Mesenchymal stem cell (in vitro differentiated cells and primary cell): ENCODE measurements at regions not wholly inside any gene's neighbourhood (a gene's known extent, or its start where the extent isn't known, plus 50 kb on each side); places are given as distances from the start of the nearest gene placed in this dataset.
"Not testable (repeated sequence)": the region's sequence is repeated elsewhere in the genome, so short reads cannot be mapped to it uniquely, and the experiment has no call there.

ENCODE experiments used
- DNase-seq: peaks from one replicate; pipeline ENCODE4 v3.0.0-alpha.2; 2013
- H2AFZ ChIP-seq: one replicate; pipeline ENCODE4 v1.6.1; 2013; ENCODE audit warnings: low read depth, mild to moderate bottlenecking, control low read depth, inconsistent platforms, low read length, moderate library complexity
- H2AK5ac ChIP-seq: 2 replicates; pipeline ENCODE4 v1.6.1; 2013; ENCODE audit warnings: low read length, moderate library complexity, mild to moderate bottlenecking, inconsistent platforms; ENCODE audit not compliant: severe bottlenecking
- H2BK120ac ChIP-seq: one replicate; pipeline ENCODE4 v1.6.1; 2013; ENCODE audit warnings: low read depth, mild to moderate bottlenecking, inconsistent platforms, low read length, moderate library complexity
- H2BK12ac ChIP-seq, 2 experiments: one replicate each; pipeline ENCODE4 v1.6.1; 2013; ENCODE audit warnings: inconsistent platforms in 2 of 2, low read length in 2 of 2, mild to moderate bottlenecking in 2 of 2, moderate library complexity in 2 of 2, control low read depth in 1 of 2
- H2BK15ac ChIP-seq: one replicate; pipeline ENCODE4 v1.6.1; 2013; ENCODE audit warnings: mild to moderate bottlenecking, low read depth, inconsistent platforms; ENCODE audit not compliant: poor library complexity, severe bottlenecking
- H2BK5ac ChIP-seq: 2 replicates; pipeline ENCODE4 v1.6.1; 2013; ENCODE audit warnings: low read depth, mild to moderate bottlenecking, low read length, control low read depth, inconsistent platforms; ENCODE audit not compliant: poor library complexity, severe bottlenecking
- H3K14ac ChIP-seq, 2 experiments: one replicate each; pipeline ENCODE4 v1.6.1; 2013; ENCODE audit warnings: inconsistent platforms in 2 of 2, low read length in 2 of 2, control low read depth in 1 of 2, mild to moderate bottlenecking in 1 of 2, moderate library complexity in 1 of 2
- H3K18ac ChIP-seq, 2 experiments: one replicate each; pipeline ENCODE4 v1.6.1; 2013; ENCODE audit warnings: inconsistent platforms in 2 of 2, low read length in 2 of 2, control low read depth in 1 of 2, low read depth in 1 of 2, mild to moderate bottlenecking in 1 of 2
- H3K23ac ChIP-seq, 2 experiments: one replicate each; pipeline ENCODE4 v1.6.1; 2013; ENCODE audit warnings: inconsistent platforms in 2 of 2, low read length in 2 of 2, mild to moderate bottlenecking in 2 of 2, moderate library complexity in 2 of 2, control low read depth in 1 of 2
- H3K27ac ChIP-seq: 2 replicates; pipeline ENCODE4 v1.5.1; 2013; ENCODE audit warnings: mild to moderate bottlenecking, moderate library complexity, low read length, control low read depth, inconsistent platforms; ENCODE audit not compliant: poor library complexity, severe bottlenecking
- H3K27me3 ChIP-seq, 2 experiments: 2 replicates each; pipeline versions ENCODE4 v1.6.1 to v1.7.0; 2013; ENCODE audit warnings: low read length in 2 of 2, mild to moderate bottlenecking in 2 of 2, moderate library complexity in 2 of 2, control low read depth in 1 of 2, inconsistent platforms in 1 of 2; ENCODE audit not compliant: control insufficient read depth in 1 of 2, insufficient read depth in 1 of 2
- H3K36me3 ChIP-seq, 2 experiments: 2 replicates each; pipeline versions ENCODE4 v1.6.1 to v1.7.0; 2013; ENCODE audit warnings: low read length in 2 of 2, control low read depth in 1 of 2, inconsistent platforms in 1 of 2, low read depth in 1 of 2, mild to moderate bottlenecking in 1 of 2; ENCODE audit not compliant: insufficient read depth in 2 of 2, control insufficient read depth in 1 of 2
- H3K4ac ChIP-seq, 2 experiments: one replicate each; pipeline ENCODE4 v1.6.1; 2013; ENCODE audit warnings: inconsistent platforms in 2 of 2, low read length in 2 of 2, mild to moderate bottlenecking in 2 of 2, moderate library complexity in 2 of 2, control low read depth in 1 of 2, low read depth in 1 of 2
- H3K4me1 ChIP-seq: 2 replicates; pipeline ENCODE4 v1.6.1; 2013; ENCODE audit warnings: low read depth, low read length, control low read depth; ENCODE audit not compliant: control insufficient read depth, insufficient read depth
- H3K4me2 ChIP-seq: 2 replicates; pipeline ENCODE4 v1.6.1; 2013; ENCODE audit warnings: low read length, mild to moderate bottlenecking, inconsistent platforms; ENCODE audit not compliant: poor library complexity, severe bottlenecking
- H3K4me3 ChIP-seq, 2 experiments: 2 replicates each; pipeline versions ENCODE4 v1.5.1 to v1.7.0; 2013; ENCODE audit warnings: low read length in 2 of 2, mild to moderate bottlenecking in 2 of 2, control low read depth in 1 of 2, low read depth in 1 of 2; ENCODE audit not compliant: insufficient read depth in 1 of 2
- H3K79me1 ChIP-seq: replicated peaks from 2 replicates; pipeline ENCODE4 v1.6.1; 2013; ENCODE audit warnings: mild to moderate bottlenecking, control low read depth, low read length, inconsistent platforms; ENCODE audit not compliant: poor library complexity, severe bottlenecking
- H3K9ac ChIP-seq: 2 replicates; pipeline ENCODE4 v1.7.0; 2013; ENCODE audit warnings: mild to moderate bottlenecking, low read length, moderate library complexity
- H3K9me3 ChIP-seq: 2 replicates; pipeline ENCODE4 v1.7.0; 2013; ENCODE audit warnings: mild to moderate bottlenecking, low read length; ENCODE audit not compliant: control insufficient read depth
- H4K8ac ChIP-seq: one replicate; pipeline ENCODE4 v1.6.1; 2013; ENCODE audit warnings: inconsistent platforms, mild to moderate bottlenecking, low read length, moderate library complexity
- H4K91ac ChIP-seq: one replicate; pipeline ENCODE4 v1.6.1; 2013; ENCODE audit warnings: mild to moderate bottlenecking, low read length, inconsistent platforms
- WGBS: methylation state at CpG from one replicate; pipeline ENCODE4 v1.1.7; 2013; ENCODE audit warnings: mixed read lengths; 5-methylcytosine and 5-hydroxymethylcytosine counted together

DNA sequence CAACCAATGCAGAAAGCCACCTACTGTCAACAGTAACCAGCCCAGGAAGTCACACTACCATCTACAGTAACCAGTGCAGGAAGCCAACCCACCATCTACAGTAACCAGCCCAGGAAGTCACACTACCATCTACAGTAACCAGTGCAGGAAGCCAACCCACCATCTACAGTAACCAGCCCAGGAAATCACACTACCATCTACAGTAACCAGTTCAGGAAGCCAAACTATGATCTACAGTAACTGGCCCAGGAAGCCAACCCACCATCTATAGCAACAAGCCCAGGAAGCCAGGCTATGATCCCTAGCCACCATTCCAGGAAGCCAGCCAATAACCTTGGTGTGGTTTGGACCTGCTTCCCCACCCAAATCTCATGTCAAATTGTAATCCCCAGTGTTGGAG is 97.4 kb upstream of the APCDD1 start:
- not testable (repeated sequence) for H2AK5ac ChIP-seq, H2BK120ac ChIP-seq, H3K9me3 ChIP-seq, H4K8ac ChIP-seq, H3K36me3 ChIP-seq, H3K4me1 ChIP-seq, H3K23ac ChIP-seq, DNase-seq, H3K18ac ChIP-seq, H3K79me1 ChIP-seq, H2BK12ac ChIP-seq, H3K4me3 ChIP-seq, H3K27me3 ChIP-seq, H3K27ac ChIP-seq, H3K4ac ChIP-seq, H3K4me2 ChIP-seq, H4K91ac ChIP-seq, H2BK15ac ChIP-seq, H2BK5ac ChIP-seq, H2AFZ ChIP-seq, H3K9ac ChIP-seq
- peak overlapping the region in 1 of 2 experiments; percentile 57 for H3K14ac ChIP-seq

DNA sequence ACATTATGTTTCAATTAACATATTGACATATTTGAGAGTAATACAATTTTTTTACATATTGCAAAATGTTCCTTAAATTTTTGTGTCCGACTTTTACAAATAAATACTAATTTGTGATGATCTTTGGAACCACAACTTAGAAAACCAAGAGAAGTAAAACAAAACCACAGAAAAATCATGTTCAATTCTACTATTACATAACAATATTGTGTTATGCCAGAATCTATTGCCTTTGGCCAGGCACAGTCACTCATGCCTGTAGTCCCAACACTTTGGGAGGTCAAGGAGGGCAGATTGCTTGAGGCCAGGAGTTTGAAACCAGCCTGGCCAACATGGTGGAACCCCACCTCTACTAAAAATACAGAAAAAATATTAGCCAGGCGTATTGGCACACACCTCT is 92.8 kb upstream of the APCDD1 start:
- peaks cover 9% of the 10 kb centered on the region for H3K9me3 ChIP-seq
- no peak overlapping the region for H3K14ac ChIP-seq
- no peaks in the 10 kb centered on the region for H3K4me1 ChIP-seq
- no peak overlapping the region for H3K4ac ChIP-seq
- no peak overlapping the region for H2AK5ac ChIP-seq
- H3K27ac ChIP-seq: no peak overlapping the region
- H2BK5ac ChIP-seq: no peak overlapping the region
- peaks cover 0 to under 1% of the 10 kb centered on the region in 2 experiments for H3K27me3 ChIP-seq
- no peak overlapping the region for H2BK12ac ChIP-seq
- WGBS: 100% methylated on average over 1 of the region's 2 CpGs
- no peak overlapping the region for H3K4me3 ChIP-seq
- no peak overlapping the region for H4K91ac ChIP-seq
- DNase-seq: no peak
- no peak overlapping the region for H4K8ac ChIP-seq
- H3K36me3 ChIP-seq: no peaks in the 10 kb centered on the region
- no peak overlapping the region for H3K23ac ChIP-seq
- no peak overlapping the region for H3K4me2 ChIP-seq
- H2AFZ ChIP-seq: no peak overlapping the region
- H3K18ac ChIP-seq: no peak overlapping the region
- H3K9ac ChIP-seq: no peak overlapping the region
- H2BK120ac ChIP-seq: no peak overlapping the region
- H2BK15ac ChIP-seq: no peak overlapping the region
- H3K79me1 ChIP-seq: no peaks in the 10 kb centered on the region

DNA sequence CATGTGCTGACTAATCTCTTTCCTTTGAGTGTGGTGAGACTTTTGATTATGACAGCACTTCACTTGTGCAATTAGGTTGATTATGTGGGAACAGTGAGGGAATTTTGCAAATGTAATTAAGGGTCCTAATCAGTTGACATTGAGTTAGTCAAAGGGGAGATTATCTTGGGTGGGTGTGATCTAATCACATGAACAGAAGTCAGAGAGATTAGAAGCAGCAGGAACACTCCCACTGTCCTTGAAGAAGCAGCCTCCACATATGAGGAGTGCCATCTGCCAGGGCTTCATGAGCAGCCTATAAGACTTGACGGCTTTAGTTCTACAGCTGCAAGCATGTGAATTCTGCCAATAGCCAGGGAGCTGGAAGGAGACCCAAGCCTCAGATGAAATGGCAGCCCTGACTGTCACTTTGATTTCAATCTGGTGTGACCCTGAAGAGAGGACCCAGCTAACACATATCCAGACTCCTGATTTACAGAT is 89.4 kb upstream of the APCDD1 start:
- peaks cover 13 to 18% of the 10 kb centered on the region in 2 experiments for H3K27me3 ChIP-seq
- no peak overlapping the region for H3K23ac ChIP-seq
- no peak overlapping the region for H3K14ac ChIP-seq
- no peak overlapping the region for H3K4me2 ChIP-seq
- H3K79me1 ChIP-seq: no peaks in the 10 kb centered on the region
- H2BK5ac ChIP-seq: no peak overlapping the region
- H3K36me3 ChIP-seq: no peaks in the 10 kb centered on the region
- H3K27ac ChIP-seq: no peak overlapping the region
- no peak overlapping the region for H4K8ac ChIP-seq
- H2AK5ac ChIP-seq: no peak overlapping the region
- 85% methylated on average over 1 of the region's 1 CpG for WGBS
- no peak overlapping the region for H2BK12ac ChIP-seq
- no peak overlapping the region for H3K4me3 ChIP-seq
- H2BK15ac ChIP-seq: no peak overlapping the region
- no peak overlapping the region for H4K91ac ChIP-seq
- H3K4me1 ChIP-seq: no peaks in the 10 kb centered on the region
- H2AFZ ChIP-seq: no peak overlapping the region
- DNase-seq: no peak
- no peak overlapping the region for H2BK120ac ChIP-seq
- H3K4ac ChIP-seq: no peak overlapping the region
- H3K9me3 ChIP-seq: peaks cover 6% of the 10 kb centered on the region
- H3K18ac ChIP-seq: peak overlapping the region in 1 of 2 experiments; percentile 34
- H3K9ac ChIP-seq: no peak overlapping the region

DNA sequence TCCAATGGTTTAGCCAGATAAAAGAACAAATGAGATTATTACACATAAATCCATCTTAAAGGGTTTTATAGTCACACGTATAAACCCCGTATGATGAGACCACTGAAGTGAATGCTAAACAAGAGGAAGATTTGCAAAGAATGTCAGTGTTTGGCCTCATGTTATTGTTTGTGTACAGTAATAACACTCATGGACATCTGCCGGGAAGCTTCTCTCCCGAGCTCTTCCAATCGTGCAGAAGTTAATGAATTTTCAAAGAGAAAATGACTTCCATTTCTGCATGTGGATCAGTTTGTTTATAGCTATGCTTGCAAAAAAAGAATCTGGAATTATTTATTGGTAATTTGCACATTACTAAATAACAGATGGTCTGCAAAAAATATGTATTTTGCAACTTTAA is 88.5 kb upstream of the APCDD1 start:
- WGBS: 98% methylated on average over 5 of the region's 5 CpGs
- Histone ChIP-seq H4K91ac (no peak overlapping the region), H2BK120ac (no peak overlapping the region), H2BK12ac (no peak overlapping the region), H2BK15ac (no peak overlapping the region), H3K4ac (no peak overlapping the region), H3K27me3 (peaks cover 13 to 18% of the 10 kb centered on the region in 2 experiments), H3K27ac (no peak overlapping the region), H3K9me3 (peaks cover 6% of the 10 kb centered on the region), H2AK5ac (no peak overlapping the region), H3K4me1 (no peaks in the 10 kb centered on the region), H2AFZ (no peak overlapping the region), H4K8ac (no peak overlapping the region), H3K18ac (no peak overlapping the region), H3K36me3 (no peaks in the 10 kb centered on the region), H3K14ac (no peak overlapping the region), H3K23ac (no peak overlapping the region), H3K4me3 (no peak overlapping the region), H3K4me2 (no peak overlapping the region), H2BK5ac (no peak overlapping the region), H3K9ac (no peak overlapping the region), H3K79me1 (no peaks in the 10 kb centered on the region)
- DNase-seq: no peak
